Neural progenitor cell (in vitro differentiated cells): ENCODE measurements at regions not wholly inside any gene's neighbourhood (a gene's known extent, or its start where the extent isn't known, plus 50 kb on each side); places are given as distances from the start of the nearest gene placed in this dataset.

Experiments used
- DNase-seq: peaks from one replicate; pipeline ENCODE4 v3.0.0-alpha.2; 2016; ENCODE audit warnings: low spot score
- H2AFZ ChIP-seq: fragments of 200-600 bp; sonication (generic); replicated peaks from 2 replicates; pipeline ENCODE4 v1.6.1; 2016; ENCODE audit warnings: antibody characterized with exemption
- H3F3A ChIP-seq: fragments of 200-600 bp; sonication (generic); 2 replicates; pipeline ENCODE4 v1.6.1; 2016; ENCODE audit warnings: antibody characterized with exemption, low read depth
- H3K27ac ChIP-seq: fragments of 200-600 bp; sonication (generic); 2 replicates; pipeline ENCODE4 v1.5.1; 2016; ENCODE audit warnings: mild to moderate bottlenecking
- H3K27me3 ChIP-seq: fragments of 200-600 bp; sonication (generic); 2 replicates; pipeline ENCODE4 v1.6.1; 2016; ENCODE audit warnings: mild to moderate bottlenecking, moderate library complexity
- H3K36me3 ChIP-seq: fragments of 200-600 bp; sonication (generic); 2 replicates; pipeline ENCODE4 v1.5.1; 2016
- H3K4me1 ChIP-seq: fragments of 200-600 bp; sonication (generic); 2 replicates; pipeline ENCODE4 v1.6.1; 2016; ENCODE audit warnings: mixed run types
- H3K4me2 ChIP-seq: fragments of 200-600 bp; sonication (generic); 2 replicates; pipeline ENCODE4 v1.6.1; 2016
- H3K4me3 ChIP-seq: fragments of 200-600 bp; sonication (generic); 2 replicates; pipeline ENCODE4 v1.5.1; 2016
- H3K79me2 ChIP-seq: fragments of 200-600 bp; sonication (generic); 2 replicates; pipeline ENCODE4 v1.6.1; 2016; ENCODE audit warnings: low read depth
- H3K9ac ChIP-seq: fragments of 200-600 bp; sonication (generic); 2 replicates; pipeline ENCODE4 v1.6.1; 2016
- H3K9me3 ChIP-seq: fragments of 200-600 bp; sonication (generic); 2 replicates; pipeline ENCODE4 v1.5.1; 2016; ENCODE audit warnings: low read depth
- H4K20me1 ChIP-seq: fragments of 200-600 bp; sonication (generic); 2 replicates; pipeline ENCODE4 v1.6.1; 2016; ENCODE audit warnings: low read depth
- H3K27ac Mint-ChIP-seq: 3 replicates; pipeline ENCODE4 v1.8.0; 2021; ENCODE audit warnings: mixed read lengths
- H3K27me3 Mint-ChIP-seq: 2 replicates; pipeline ENCODE4 v1.8.0; 2022; ENCODE audit warnings: low read depth, mild to moderate bottlenecking, inconsistent platforms, moderate library complexity, mixed read lengths; ENCODE audit not compliant: insufficient read depth
- H3K36me3 Mint-ChIP-seq: 3 replicates; pipeline ENCODE4 v1.8.0; 2021; ENCODE audit warnings: mixed read lengths
- H3K4me1 Mint-ChIP-seq: 3 replicates; pipeline ENCODE4 v1.8.0; 2021; ENCODE audit warnings: mixed read lengths
- H3K4me3 Mint-ChIP-seq: 3 replicates; pipeline ENCODE4 v1.8.0; 2021; ENCODE audit warnings: mild to moderate bottlenecking, moderate library complexity, mixed read lengths
- H3K9me3 Mint-ChIP-seq: 3 replicates; pipeline ENCODE4 v1.8.0; 2020; ENCODE audit warnings: mixed read lengths
- EZH2 ChIP-seq: fragments of 200-600 bp; sonication (generic); IDR thresholded peaks from 2 replicates; pipeline ENCODE4 v1.6.1; 2017; ENCODE audit warnings: antibody characterized with exemption, mild to moderate bottlenecking, moderate library complexity
- EZH2phosphoT487 ChIP-seq: fragments of 200-600 bp; sonication (generic); IDR thresholded peaks from 2 replicates; pipeline ENCODE4 v1.6.1; 2017; ENCODE audit warnings: antibody characterized with exemption
- TF ChIP-seq, protein P1 (sequence below): fragments of 200-600 bp; sonication (generic); IDR thresholded peaks from 2 replicates; pipeline ENCODE4 v1.5.1; 2017; ENCODE audit warnings: antibody characterized with exemption, mild to moderate bottlenecking

GRCh38 chr4:96646146-96646545 is 806.3 kb downstream of the PDHA2 start:
- H3K36me3 Mint-ChIP-seq, result no peaks in the 10 kb centered on the region
- TF ChIP-seq EZH2phosphoT487 (no peak), EZH2 (no peak)
- TF ChIP-seq, protein P1, sequence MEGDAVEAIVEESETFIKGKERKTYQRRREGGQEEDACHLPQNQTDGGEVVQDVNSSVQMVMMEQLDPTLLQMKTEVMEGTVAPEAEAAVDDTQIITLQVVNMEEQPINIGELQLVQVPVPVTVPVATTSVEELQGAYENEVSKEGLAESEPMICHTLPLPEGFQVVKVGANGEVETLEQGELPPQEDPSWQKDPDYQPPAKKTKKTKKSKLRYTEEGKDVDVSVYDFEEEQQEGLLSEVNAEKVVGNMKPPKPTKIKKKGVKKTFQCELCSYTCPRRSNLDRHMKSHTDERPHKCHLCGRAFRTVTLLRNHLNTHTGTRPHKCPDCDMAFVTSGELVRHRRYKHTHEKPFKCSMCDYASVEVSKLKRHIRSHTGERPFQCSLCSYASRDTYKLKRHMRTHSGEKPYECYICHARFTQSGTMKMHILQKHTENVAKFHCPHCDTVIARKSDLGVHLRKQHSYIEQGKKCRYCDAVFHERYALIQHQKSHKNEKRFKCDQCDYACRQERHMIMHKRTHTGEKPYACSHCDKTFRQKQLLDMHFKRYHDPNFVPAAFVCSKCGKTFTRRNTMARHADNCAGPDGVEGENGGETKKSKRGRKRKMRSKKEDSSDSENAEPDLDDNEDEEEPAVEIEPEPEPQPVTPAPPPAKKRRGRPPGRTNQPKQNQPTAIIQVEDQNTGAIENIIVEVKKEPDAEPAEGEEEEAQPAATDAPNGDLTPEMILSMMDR, result no peak
- no peak for DNase-seq
- no peak overlapping the region for H2AFZ ChIP-seq
- no peaks in the 10 kb centered on the region for H3K36me3 ChIP-seq
- peaks cover 12% of the 10 kb centered on the region for H3K4me1 Mint-ChIP-seq
- H3K27ac Mint-ChIP-seq, result no peak overlapping the region
- H3K9me3 Mint-ChIP-seq, result peaks cover 4% of the 10 kb centered on the region
- no peak overlapping the region for H3K4me2 ChIP-seq
- no peak overlapping the region for H3K9ac ChIP-seq
- H3F3A ChIP-seq, result no peaks in the 10 kb centered on the region
- H3K27me3 ChIP-seq, result no peaks in the 10 kb centered on the region
- no peak overlapping the region for H3K4me3 ChIP-seq
- no peaks in the 10 kb centered on the region for H3K79me2 ChIP-seq
- no peaks in the 10 kb centered on the region for H3K27me3 Mint-ChIP-seq
- no peaks in the 10 kb centered on the region for H3K9me3 ChIP-seq
- H3K4me3 Mint-ChIP-seq, result no peak overlapping the region
- H4K20me1 ChIP-seq, result no peaks in the 10 kb centered on the region
- no peak overlapping the region for H3K27ac ChIP-seq
- H3K4me1 ChIP-seq, result no peaks in the 10 kb centered on the region

DNA sequence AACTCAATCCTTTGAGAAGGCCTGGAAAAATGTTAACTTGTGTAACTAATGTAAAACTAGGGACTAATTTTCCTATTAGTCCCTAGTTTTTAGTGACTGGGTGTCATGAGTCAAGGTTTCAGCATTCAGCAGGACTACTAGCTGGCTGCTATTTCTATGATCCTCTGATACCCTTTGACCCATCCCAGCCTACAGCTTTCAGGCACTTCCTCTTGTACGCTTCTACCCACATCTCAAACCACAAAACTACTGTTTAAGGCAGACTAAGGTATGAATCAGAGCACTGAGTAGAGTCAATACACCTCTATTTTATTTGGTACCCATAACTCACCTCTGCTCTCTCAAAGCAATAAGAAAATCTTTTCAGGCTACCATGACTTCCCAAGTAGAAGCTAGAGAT is 809.6 kb downstream of the PDHA2 start:
- Mint-ChIP-seq H3K27ac (no peak overlapping the region), H3K36me3 (no peaks in the 10 kb centered on the region), H3K4me3 (no peak overlapping the region), H3K27me3 (peaks cover 2% of the 10 kb centered on the region), H3K4me1 (no peaks in the 10 kb centered on the region), H3K9me3 (peaks cover 18% of the 10 kb centered on the region)
- TF ChIP-seq EZH2phosphoT487 (no peak), EZH2 (no peak)
- TF ChIP-seq, protein P1, result no peak
- Histone ChIP-seq H2AFZ (no peak overlapping the region), H3F3A (no peaks in the 10 kb centered on the region), H3K9ac (no peak overlapping the region), H3K27me3 (no peaks in the 10 kb centered on the region), H3K79me2 (no peaks in the 10 kb centered on the region), H3K36me3 (no peaks in the 10 kb centered on the region), H3K4me1 (no peaks in the 10 kb centered on the region), H3K9me3 (no peaks in the 10 kb centered on the region), H3K4me2 (no peak overlapping the region), H3K4me3 (no peak overlapping the region), H3K27ac (no peak overlapping the region), H4K20me1 (no peaks in the 10 kb centered on the region)
- DNase-seq, result no peak

- DNase-seq, result no peak
- no peaks in the 10 kb centered on the region for H4K20me1 ChIP-seq
- no peak overlapping the region for H3K27ac ChIP-seq
- H3K36me3 ChIP-seq, result no peaks in the 10 kb centered on the region
- Mint-ChIP-seq H3K27ac (no peak overlapping the region), H3K4me3 (no peak overlapping the region), H3K36me3 (no peaks in the 10 kb centered on the region), H3K27me3 (peaks cover 2% of the 10 kb centered on the region), H3K9me3 (peaks cover 17% of the 10 kb centered on the region), H3K4me1 (peaks cover 5% of the 10 kb centered on the region)
- H2AFZ ChIP-seq, result no peak overlapping the region
- no peaks in the 10 kb centered on the region for H3K79me2 ChIP-seq
- H3K27me3 ChIP-seq, result no peaks in the 10 kb centered on the region
- H3K4me3 ChIP-seq, result no peak overlapping the region
- no peak overlapping the region for H3K4me2 ChIP-seq
- H3K9me3 ChIP-seq, result no peaks in the 10 kb centered on the region
- no peaks in the 10 kb centered on the region for H3F3A ChIP-seq
- H3K9ac ChIP-seq, result no peak overlapping the region
- TF ChIP-seq EZH2 (no peak), EZH2phosphoT487 (no peak)
- TF ChIP-seq, protein P1, result no peak
- peaks cover 5% of the 10 kb centered on the region for H3K4me1 ChIP-seq
Observed at GRCh38 chr4:96652158-96652557, 812.3 kb downstream of the PDHA2 start.

GRCh38 chr4:96652821-96653220 is 812.9 kb downstream of the PDHA2 start:
- DNase-seq, result no peak
- H3K9me3 ChIP-seq, result no peaks in the 10 kb centered on the region
- no peaks in the 10 kb centered on the region for H3K79me2 ChIP-seq
- H3K27ac ChIP-seq, result no peak overlapping the region
- H3K27me3 Mint-ChIP-seq, result peaks cover 2% of the 10 kb centered on the region
- no peak overlapping the region for H3K4me2 ChIP-seq
- peaks cover 5% of the 10 kb centered on the region for H3K4me1 Mint-ChIP-seq
- no peak overlapping the region for H3K4me3 Mint-ChIP-seq
- no peaks in the 10 kb centered on the region for H3K36me3 Mint-ChIP-seq
- H3K9me3 Mint-ChIP-seq, result peaks cover 17% of the 10 kb centered on the region
- no peaks in the 10 kb centered on the region for H3K27me3 ChIP-seq
- H3K9ac ChIP-seq, result no peak overlapping the region
- H3K36me3 ChIP-seq, result no peaks in the 10 kb centered on the region
- H3K4me3 ChIP-seq, result no peak overlapping the region
- TF ChIP-seq, protein P1, result no peak
- TF ChIP-seq EZH2, result no peak
- TF ChIP-seq EZH2phosphoT487, result no peak
- H4K20me1 ChIP-seq, result no peaks in the 10 kb centered on the region
- H3K27ac Mint-ChIP-seq, result no peak overlapping the region
- H3K4me1 ChIP-seq, result peaks cover 5% of the 10 kb centered on the region
- no peak overlapping the region for H2AFZ ChIP-seq
- H3F3A ChIP-seq, result no peaks in the 10 kb centered on the region
